Jurkat, Clone E6-1 (cell line): ENCODE measurements at regions not wholly inside any gene's neighbourhood (a gene's known extent, or its start where the extent isn't known, plus 50 kb on each side); places are given as distances from the start of the nearest gene placed in this dataset.

Source experiments
- DNase-seq: peaks from one replicate; pipeline ENCODE4 v3.0.0-alpha.2; 2011; ENCODE audit warnings: low read depth, low spot score
- H3K4me3 ChIP-seq: 2 replicates; pipeline ENCODE4 v1.5.1; 2011; ENCODE audit warnings: mild to moderate bottlenecking, low read length, control low read depth, moderate library complexity

DNA sequence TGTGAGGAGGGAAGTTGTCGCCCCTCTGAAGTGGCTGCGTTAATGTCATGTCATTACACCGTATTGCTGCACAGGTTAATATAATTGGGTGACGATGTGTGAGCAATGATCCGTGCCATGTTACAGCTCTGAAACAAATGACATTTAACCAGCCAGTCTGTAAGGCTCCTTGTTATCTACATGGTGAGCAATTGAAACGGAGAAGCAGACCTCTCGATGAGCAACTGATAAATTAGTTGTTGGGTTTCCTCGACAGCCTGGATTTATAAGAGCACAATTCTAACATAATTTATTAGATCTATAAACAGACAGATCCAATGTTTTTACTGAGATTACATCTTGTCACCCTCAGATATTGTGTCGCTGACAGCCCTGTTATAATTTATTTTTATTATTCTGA is 49.9 kb upstream of the MAFB start:
- DNase-seq = no peak
- no peak overlapping the region for H3K4me3 ChIP-seq

DNA sequence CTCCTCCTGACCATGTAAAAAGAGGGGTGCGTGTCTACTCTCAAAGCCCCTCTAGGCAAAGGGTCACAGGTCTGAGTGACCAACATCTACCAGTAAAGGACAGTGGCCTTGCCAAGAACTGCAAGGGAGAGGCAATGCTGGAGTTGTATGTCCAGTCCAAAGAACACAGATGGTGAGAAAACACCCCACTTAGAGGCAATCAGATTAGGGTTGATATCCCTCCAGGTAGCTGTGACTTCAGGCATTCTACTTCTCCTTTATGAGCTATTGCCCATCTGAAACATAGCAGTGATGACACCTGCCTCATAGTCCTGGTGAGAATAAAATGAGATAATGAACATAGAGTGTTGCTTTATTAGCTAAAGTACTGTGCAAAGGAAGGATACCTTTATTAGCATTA is 50.8 kb upstream of the MAFB start:
- DNase-seq = no peak
- no peak overlapping the region for H3K4me3 ChIP-seq

DNA sequence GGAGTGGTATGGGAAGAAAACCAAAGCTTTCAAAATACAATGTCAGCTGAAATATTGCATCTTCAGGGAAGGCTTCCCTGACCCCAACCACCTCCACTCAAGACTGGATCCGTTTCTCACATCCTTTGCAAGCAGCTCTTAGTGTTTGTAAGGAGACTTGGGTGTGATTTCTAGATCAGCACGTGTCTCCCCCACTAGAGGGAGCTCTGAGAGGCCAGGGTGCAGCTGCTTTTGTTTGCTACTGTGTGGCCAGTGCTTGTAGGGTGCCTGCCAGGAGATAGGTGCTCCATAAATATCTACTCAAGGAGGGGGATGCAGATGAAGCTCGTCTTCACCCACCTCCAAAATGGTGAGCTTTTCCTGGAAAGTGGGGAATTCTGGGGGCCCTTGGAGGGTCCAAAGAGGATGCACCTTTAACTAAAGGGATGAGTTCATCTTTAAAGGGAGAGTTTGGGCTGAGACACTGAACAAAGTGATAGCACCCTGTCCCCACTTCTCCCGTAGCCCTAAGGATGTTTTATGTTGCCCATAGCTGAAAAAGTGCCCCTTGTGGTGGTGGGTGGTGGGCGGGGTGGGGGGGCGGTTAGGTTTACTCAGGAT is 52.6 kb upstream of the MAFB start:
- H3K4me3 ChIP-seq = no peak overlapping the region
- DNase-seq = peak; percentile 66

DNA sequence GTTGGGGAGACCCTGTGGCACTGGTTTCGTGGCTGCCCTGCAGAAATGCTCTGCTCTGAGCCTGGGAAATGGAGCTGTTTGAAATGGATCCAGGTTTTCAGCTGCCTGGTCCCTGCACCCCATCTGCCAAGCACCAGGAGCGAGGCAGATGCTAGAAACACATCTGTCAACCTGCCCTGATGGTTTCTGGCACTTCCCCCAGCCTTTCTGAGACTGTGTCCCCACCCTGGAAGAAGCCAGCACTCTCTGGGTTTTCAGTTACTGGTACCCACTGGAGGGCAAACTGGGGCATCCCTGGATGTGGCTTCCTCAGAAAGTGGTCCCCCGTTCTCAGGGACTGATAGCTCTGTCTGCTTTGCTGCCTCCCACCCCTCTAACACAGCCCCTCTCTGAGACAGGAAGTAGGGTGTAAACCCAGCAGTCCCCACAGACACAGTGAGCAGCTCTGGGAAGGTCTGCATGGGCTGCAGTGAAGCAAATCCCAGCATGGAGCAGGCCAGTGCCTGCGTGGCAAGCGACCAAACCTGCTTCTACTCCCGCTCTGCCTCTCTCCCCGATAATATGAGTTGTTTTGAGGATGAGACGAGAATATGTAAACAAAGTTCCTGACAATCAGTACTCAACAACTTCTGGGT is 54.2 kb upstream of the MAFB start:
- no peak overlapping the region for H3K4me3 ChIP-seq

DNA sequence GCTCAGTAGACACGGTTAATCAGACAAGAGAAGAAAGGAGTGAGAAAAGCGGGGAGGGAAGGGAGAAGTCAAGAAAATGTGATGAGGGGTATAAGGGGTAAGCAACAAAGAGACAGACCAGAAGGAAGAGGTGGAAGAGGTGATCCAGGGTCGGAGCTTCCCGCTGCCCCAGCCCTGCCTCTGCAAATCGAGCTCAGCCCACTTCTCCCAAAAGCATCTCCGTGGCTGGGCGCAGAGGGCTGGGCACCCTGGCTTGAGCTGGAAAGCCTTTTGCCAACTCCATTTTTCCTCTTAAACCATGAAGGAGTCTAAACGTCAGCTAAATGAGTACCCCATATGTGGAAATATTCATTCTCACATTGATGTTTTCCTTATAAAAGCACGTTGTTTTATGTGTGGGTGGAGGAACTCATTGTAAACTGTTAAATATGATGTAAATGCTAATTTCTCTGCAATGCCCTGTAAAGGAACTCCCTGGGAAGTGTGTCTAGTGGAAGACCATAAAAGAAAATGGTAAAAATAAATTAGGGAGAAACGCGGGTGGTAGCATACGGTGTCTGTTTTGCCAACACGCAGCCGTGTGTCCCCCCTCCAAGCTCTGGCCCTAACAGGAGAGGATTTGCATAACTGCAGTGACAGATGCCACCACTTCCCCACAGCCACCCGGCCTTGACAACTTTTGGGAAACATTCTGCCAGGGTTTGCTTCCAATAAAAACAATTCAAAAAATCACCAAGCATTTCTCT is 55.2 kb upstream of the MAFB start:
- no peak overlapping the region for H3K4me3 ChIP-seq
- DNase-seq = no peak

More for the DNA sequence above, 54.2 kb upstream of the MAFB start:
- DNase-seq = no peak

DNA sequence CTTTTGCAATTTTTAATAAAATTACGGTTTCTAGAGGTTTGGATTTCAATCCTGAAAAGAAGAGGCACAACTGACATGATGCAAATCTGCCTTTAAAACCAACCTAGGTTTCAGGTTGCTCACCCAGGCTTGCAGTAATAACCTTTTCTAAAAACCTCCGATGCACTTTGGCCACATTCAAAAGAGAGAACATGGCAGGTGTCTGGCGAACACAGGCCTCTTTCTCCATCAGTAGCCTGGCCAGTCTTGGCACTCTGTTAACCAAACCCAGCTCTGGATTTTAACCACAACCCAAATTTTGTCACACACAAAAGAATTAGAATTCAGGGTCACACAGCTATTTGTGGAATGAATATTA is 55.8 kb upstream of the MAFB start:
- H3K4me3 ChIP-seq = no peak overlapping the region
- DNase-seq = no peak

DNA sequence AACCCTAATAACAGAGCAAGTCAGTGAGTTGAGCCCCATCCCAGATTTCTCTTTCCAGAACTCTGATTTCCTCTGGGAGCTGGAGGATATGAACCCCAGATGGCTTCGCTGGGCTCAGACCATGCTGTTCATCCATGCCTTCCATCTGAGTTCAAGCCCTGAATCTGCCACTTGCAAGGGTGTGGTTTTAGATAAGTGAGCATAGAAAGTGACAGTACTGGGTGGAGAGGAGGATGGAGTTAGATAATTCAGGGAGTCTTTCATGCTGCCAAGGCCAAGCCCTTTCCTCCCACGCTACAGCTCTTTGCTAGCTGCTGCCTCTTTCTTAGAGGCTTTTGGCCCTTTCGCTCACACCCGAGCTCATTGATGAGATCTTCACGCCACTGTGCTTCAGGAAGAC is 57.2 kb upstream of the MAFB start:
- no peak overlapping the region for H3K4me3 ChIP-seq
- no peak for DNase-seq

DNA sequence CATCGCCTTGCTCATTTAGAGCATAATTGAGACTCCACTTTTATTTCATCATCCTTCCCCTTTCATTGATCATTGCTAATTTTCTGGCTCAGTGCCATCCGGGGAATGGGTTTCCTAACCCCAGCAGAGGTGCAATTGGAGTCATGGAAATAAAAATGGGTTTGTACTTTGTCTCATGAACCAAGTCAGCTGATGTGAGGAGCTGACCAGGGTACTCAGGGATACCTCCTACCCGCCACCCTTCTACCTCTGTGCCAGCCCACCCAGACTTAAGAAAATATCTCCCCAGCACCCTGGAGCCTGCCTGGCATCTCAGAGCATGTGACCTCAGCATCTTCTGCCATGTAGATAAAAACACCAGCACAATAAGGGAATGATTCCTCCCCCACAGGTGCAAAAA is 59.1 kb upstream of the MAFB start:
- H3K4me3 ChIP-seq = no peak overlapping the region
- DNase-seq = no peak

DNA sequence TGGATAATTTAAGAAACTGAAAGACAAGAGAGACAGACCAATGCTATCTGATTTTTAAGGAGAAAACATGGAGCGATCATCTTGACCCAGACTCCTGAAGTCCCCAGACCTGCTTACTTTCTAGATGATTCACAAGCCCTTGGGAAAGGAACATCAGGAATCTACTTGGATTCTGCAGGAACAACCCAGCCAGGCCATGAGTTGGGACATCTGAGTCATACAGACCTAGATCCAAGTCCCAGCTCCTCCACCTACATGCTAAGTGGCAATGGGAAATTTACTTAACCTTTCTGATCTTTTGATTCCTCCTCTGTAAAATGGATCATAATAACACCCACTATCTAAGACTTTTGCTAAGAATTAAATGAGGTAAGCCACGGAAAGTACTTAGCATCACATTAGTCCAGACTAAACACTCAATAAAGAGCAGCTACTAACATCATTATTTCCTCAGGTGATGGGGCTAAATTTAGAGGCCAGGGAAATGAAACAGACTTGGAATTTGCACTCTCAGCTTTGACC is 61.0 kb upstream of the MAFB start:
- no peak overlapping the region for H3K4me3 ChIP-seq
- DNase-seq = no peak

DNA sequence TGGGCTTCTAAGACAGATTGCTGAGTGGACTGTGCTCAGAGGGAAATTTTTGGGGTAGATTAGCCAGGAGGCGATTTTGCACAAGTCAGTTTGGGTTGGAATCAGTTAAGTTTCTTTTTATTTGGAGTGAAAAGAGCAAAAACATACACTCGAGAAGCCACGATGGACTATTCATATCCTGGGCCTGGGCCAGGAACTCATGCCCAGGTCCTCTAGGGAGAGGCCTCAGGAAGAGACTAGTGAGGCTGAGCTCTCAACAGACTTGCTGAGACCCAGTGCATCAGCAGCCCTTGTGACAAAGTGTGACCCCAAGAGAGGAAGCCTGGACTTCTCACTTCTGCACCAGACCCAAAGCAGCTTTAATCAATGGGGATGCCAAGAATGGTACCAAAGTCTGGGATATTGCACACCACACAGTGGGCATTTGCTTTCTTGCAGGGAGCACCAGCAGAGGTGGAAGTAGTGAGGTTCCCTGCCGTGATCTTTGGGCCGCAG is 61.6 kb upstream of the MAFB start:
- no peak overlapping the region for H3K4me3 ChIP-seq
- no peak for DNase-seq

DNA sequence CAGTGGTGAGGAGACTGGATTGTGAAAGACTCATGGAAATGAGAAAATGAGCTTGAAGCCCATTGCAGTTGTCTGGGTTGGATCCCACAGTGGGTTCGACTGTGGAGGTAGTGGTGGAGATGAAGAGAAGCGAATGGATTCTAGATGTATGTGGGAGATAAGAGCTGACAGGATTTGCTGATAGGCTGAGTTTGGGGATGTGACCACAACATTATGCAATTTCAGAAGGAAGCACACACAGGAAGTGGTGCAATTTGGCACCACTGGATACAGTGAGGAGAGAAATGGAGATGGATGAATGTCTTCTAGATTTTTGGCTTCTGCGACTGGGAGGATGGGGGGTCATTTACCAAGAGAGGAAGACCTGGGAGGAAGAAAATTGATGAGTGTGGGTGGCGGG is 64.4 kb upstream of the MAFB start:
- peak; percentile 32 for DNase-seq
- no peak overlapping the region for H3K4me3 ChIP-seq

DNA sequence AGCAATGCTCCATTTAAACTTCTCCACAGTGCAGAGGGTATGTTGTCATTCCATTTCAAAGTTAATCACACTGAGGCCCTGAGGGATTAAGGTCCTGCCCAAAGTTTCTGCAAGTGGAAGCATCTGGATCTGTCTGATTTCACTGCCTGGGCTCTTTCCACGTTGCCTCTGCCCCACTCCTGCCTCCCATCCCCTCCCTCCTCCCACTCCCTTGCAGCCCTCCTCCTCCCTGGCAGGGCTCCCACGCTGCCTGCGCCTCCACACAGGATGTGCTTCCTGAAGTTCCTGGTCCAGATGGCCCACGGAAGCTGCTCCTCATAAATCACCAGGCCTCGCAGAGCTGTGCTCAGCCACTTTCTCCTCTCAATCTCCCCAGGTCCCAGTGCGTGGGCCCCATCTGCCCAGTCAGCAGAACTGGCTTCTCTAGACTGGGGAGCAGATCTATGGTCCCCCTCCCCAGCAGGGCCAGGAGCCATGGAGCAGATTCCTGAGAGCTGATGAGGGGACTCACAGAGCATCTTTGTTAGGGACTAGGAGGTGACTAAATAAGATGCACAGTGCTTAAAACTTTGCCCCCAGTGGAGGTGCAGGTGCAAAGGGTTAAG is 65.4 kb upstream of the MAFB start:
- no peak for DNase-seq

DNA sequence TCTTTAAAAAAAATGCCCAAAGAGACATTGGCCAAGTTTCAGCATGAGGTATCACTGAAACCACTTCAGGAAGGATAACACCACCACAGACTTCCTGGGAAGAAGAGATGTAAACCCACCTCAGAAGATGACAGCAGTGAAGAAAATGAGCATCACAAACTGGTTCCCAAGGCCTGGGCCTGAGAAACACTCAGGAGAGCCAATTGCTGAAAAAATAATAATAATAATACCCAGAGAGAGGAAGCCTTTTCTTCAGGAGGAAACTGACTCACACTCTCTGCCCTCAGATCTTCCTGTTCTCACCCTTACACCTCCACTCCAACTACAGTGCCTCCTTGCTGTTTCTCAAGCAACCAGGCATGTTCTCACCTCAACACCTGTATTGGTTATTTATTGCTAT is 68.1 kb upstream of the MAFB start:
- DNase-seq = peak; percentile 25
- H3K4me3 ChIP-seq = no peak overlapping the region

More for the DNA sequence above, 65.4 kb upstream of the MAFB start:
- H3K4me3 ChIP-seq = no peak overlapping the region

DNA sequence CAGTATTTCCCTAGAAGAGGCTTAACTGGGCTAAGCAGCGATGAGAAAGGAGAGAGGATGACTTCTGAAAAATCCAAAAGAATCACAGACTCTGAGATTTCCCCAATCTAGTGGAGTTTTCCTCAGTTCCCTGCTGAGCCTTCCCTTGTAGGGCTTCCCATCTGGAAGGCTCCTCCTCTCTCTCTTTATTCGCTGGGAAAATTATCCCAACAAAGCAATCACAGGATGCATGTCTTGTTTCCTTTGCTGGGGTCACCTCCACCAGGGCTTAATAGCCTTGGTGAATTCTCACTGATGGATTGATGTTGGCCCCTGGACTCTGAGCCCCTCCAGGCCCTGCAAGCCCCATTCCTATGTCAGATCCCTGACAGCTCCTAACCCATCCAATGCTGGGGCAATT is 69.8 kb upstream of the MAFB start:
- no peak overlapping the region for H3K4me3 ChIP-seq
- DNase-seq = no peak

DNA sequence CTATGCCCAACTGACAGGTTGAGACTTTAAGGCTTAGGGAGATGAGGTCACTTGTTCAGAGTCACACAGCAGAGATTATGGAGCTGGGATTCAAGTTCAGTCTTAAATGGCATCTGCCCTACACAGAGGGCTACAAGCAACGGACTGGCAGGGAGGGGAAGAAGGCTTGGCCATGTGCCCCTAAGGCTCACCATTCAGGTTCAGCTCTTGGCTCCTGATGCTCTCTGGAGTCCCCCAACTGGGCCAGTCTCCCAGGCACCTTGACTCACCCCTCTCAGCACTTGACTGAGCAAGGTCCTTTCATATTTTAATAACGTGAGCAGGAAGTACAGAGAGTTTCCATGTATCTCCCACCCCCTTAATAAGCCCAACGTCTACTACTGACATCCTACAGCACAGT is 71.4 kb upstream of the MAFB start:
- H3K4me3 ChIP-seq = no peak overlapping the region
- DNase-seq = no peak

DNA sequence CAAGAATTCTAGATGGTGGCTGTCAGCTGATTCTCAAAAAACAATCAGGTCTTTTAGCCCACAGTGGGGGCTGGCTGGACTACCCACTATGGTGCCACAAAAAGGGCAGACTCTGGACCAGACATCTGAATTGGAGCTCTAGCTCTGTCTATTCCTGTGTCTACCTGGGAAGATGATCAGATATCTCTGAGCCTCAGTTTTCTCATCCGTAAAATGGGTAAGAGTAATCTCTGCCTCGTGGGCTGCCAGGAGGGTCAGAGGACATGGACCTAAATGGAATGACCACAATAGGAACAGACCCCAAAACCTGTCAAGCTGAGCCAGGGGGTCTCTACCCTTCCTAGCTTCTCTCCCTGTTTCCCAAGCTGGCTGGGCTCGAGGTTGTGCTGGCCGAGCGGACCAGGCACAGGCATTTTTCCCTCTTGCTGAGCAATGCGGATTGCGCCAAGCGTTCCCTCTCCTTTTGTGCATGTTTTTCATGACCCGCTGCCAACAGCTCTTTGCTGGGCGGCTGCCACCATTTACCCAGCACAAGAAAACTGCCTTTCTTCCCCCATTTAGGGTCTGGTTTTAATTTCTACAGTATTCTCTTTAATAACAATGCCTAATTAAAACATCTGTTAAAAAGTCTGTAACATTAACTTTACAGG is 74.7 kb upstream of the MAFB start:
- no peak overlapping the region for H3K4me3 ChIP-seq
- no peak for DNase-seq

DNA sequence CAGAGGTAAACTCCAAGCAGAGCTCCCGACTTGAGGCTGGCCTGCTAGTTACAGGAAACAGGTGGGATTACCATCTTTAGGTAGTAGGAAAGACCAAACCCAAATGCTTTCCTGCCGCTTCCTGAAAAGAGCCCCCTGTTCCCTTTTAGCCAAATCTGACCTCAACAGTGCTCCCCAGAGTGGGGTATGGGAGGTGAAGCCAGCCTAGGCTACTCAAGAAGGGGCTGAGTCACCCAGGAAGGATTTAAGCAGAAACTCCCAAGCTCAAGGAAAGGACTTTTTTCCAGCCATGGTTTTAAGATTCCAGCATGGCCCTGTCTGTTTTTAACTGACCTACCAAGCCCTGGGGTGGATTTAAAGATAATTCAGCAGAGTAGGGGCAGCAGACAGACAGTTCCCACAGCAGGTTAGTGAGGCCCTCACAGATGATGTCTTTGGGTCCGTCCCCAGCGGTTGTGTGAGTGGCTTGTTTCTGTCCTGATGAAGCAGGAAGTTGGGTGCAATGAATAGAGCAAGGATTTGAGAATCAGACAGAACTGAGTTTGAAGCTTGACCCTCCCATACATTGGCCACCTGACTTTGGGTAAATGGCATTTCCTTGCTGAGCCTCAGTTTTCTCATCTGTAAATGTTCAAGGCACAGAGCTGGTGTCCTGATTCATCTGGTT is 76.9 kb upstream of the MAFB start:
- no peak overlapping the region for H3K4me3 ChIP-seq
- no peak for DNase-seq

DNA sequence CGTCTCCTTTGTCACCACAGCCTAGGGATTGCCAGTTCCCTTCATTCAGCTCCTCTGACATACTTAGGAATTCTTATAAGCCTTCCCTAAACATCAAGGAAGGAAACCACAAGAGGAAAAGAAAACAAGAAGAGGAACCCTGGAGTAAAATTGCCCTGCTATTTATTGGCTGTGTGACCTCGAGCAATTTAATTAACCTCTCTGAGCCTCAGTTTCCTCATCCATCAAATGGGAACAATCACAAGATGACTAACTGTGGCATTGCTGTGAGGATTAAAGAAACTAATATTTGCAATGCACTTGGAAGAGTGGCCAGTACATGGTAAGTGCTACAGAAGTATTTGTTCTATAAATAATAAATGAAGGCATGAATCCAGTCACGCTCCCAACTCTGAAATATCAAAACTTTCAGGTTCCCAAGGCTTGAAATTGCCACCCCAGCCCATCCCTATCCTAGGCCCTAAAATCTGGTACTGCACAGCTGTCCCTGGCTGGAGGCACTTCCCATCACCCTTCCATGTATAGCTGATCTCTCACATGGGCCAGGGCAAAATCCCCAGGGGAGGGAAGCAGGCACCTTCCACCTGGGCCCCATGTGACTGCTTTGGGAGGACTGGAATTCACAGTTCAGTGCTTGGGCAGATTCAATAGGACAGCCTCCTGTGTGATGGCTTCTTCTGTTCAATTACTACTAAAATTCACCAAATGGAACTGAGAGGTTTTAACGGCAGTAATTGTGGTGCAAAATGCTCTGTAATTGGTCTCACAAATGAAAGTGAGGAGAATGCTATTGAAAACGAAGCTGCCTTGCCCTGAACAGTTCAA is 78.0 kb upstream of the MAFB start:
- no peak for DNase-seq
- H3K4me3 ChIP-seq = no peak overlapping the region
